SK-N-SH treated with all-trans-retinoic acid at 6 μM for 48 hours (cell line): ENCODE measurements at regions not wholly inside any gene's neighbourhood (a gene's known extent, or its start where the extent isn't known, plus 50 kb on each side); places are given as distances from the start of the nearest gene placed in this dataset.

Source experiments
- ATAC-seq: fragments of 200-7000 bp; cut with Tn5 transposase; 3 replicates; pipeline ENCODE4 v1.9.1; 2020; ENCODE audit warnings: mild to moderate bottlenecking, moderate library complexity
- ARNTL ChIP-seq: fragments of 450-650 bp; formaldehyde crosslinking; IDR thresholded peaks from 2 replicates; pipeline ENCODE4 v1.5.0; 2020; ENCODE audit warnings: low read depth, mild to moderate bottlenecking, moderate library complexity, borderline replicate concordance
- BACH2 ChIP-seq: fragments of 250-450 bp; sonication (Bioruptor Pico); IDR thresholded peaks from 2 replicates; pipeline ENCODE4 v1.9.0; 2021; ENCODE audit warnings: mild to moderate bottlenecking, borderline replicate concordance
- CREB5 ChIP-seq: fragments of 250-450 bp; sonication (Bioruptor Pico); IDR thresholded peaks from 2 replicates; pipeline ENCODE4 v1.5.1; 2020; ENCODE audit warnings: low read depth, mild to moderate bottlenecking, moderate library complexity
- CSDC2 ChIP-seq: fragments of 250-450 bp; sonication (Bioruptor Pico); IDR thresholded peaks from 2 replicates; pipeline ENCODE4 v1.5.0; 2020; ENCODE audit warnings: mild to moderate bottlenecking, moderate library complexity
- CSRNP3 ChIP-seq: fragments of 250-450 bp; sonication (Bioruptor Pico); IDR thresholded peaks from 2 replicates; pipeline ENCODE4 v1.5.1; 2021; ENCODE audit warnings: mild to moderate bottlenecking, moderate library complexity
- ESRRG ChIP-seq: fragments of 250-450 bp; sonication (Bioruptor Pico); IDR thresholded peaks from 2 replicates; pipeline ENCODE4 v1.6.1; 2021; ENCODE audit warnings: mild to moderate bottlenecking
- GLIS3 ChIP-seq: fragments of 250-450 bp; sonication (Bioruptor Pico); IDR thresholded peaks from 2 replicates; pipeline ENCODE4 v1.5.0; 2020; ENCODE audit warnings: mild to moderate bottlenecking, moderate library complexity
- ISL1 ChIP-seq: fragments of 250-450 bp; sonication (Bioruptor Pico); IDR thresholded peaks from 2 replicates; pipeline ENCODE4 v2.1.2; 2022; ENCODE audit warnings: mild to moderate bottlenecking, moderate library complexity
- OSR1 ChIP-seq: fragments of 250-450 bp; sonication (Bioruptor Pico); IDR thresholded peaks from 2 replicates; pipeline ENCODE4 v1.8.0; 2022; ENCODE audit warnings: moderate library complexity, mild to moderate bottlenecking, inconsistent platforms
- PATZ1 ChIP-seq: fragments of 250-450 bp; sonication (Bioruptor Pico); IDR thresholded peaks from 2 replicates; pipeline ENCODE4 v1.8.0; 2020; ENCODE audit warnings: mild to moderate bottlenecking, moderate library complexity, borderline replicate concordance
- POU6F1 ChIP-seq: fragments of 250-450 bp; sonication (Bioruptor Pico); IDR thresholded peaks from 2 replicates; pipeline ENCODE4 v1.8.0; 2021; ENCODE audit warnings: low read depth, mild to moderate bottlenecking, moderate library complexity, borderline replicate concordance
- PPARA ChIP-seq: fragments of 250-450 bp; sonication (Bioruptor Pico); IDR thresholded peaks from 2 replicates; pipeline ENCODE4 v1.5.0; 2020; ENCODE audit warnings: mild to moderate bottlenecking, borderline replicate concordance
- RARB ChIP-seq: fragments of 250-450 bp; sonication (Bioruptor Pico); IDR thresholded peaks from 2 replicates; pipeline ENCODE4 v1.8.0; 2021; ENCODE audit warnings: mild to moderate bottlenecking, moderate library complexity
- SNAI2 ChIP-seq: fragments of 250-450 bp; sonication (Bioruptor Pico); IDR thresholded peaks from 2 replicates; pipeline ENCODE4 v1.5.0; 2020; ENCODE audit warnings: mild to moderate bottlenecking, moderate library complexity
- TCF4 ChIP-seq: fragments of 250-450 bp; sonication (Bioruptor Pico); IDR thresholded peaks from 2 replicates; pipeline ENCODE4 v1.8.0; 2021; ENCODE audit warnings: mild to moderate bottlenecking, moderate library complexity, borderline replicate concordance
- ZFP3 ChIP-seq: fragments of 250-450 bp; sonication (Bioruptor Pico); IDR thresholded peaks from 2 replicates; pipeline ENCODE4 v1.5.0; 2020; ENCODE audit warnings: mild to moderate bottlenecking, moderate library complexity
- ZFP30 ChIP-seq: fragments of 450-650 bp; formaldehyde crosslinking; IDR thresholded peaks from 2 replicates; pipeline ENCODE4 v1.5.0; 2022; ENCODE audit warnings: mild to moderate bottlenecking, moderate library complexity
- ZNF565 ChIP-seq: fragments of 450-650 bp; formaldehyde crosslinking; conservative IDR thresholded peaks from 2 replicates; pipeline ENCODE4 v1.5.0; 2020; ENCODE audit warnings: low read depth, mild to moderate bottlenecking, moderate library complexity
- ZNF8 ChIP-seq: fragments of 450-650 bp; formaldehyde crosslinking; IDR thresholded peaks from 2 replicates; pipeline ENCODE4 v1.5.0; 2020; ENCODE audit warnings: mild to moderate bottlenecking, moderate library complexity
- TF ChIP-seq, protein P1 (sequence below): fragments of 250-450 bp; sonication (Bioruptor Pico); IDR thresholded peaks from 2 replicates; pipeline ENCODE4 v1.5.0; 2020; ENCODE audit warnings: mild to moderate bottlenecking, moderate library complexity

DNA sequence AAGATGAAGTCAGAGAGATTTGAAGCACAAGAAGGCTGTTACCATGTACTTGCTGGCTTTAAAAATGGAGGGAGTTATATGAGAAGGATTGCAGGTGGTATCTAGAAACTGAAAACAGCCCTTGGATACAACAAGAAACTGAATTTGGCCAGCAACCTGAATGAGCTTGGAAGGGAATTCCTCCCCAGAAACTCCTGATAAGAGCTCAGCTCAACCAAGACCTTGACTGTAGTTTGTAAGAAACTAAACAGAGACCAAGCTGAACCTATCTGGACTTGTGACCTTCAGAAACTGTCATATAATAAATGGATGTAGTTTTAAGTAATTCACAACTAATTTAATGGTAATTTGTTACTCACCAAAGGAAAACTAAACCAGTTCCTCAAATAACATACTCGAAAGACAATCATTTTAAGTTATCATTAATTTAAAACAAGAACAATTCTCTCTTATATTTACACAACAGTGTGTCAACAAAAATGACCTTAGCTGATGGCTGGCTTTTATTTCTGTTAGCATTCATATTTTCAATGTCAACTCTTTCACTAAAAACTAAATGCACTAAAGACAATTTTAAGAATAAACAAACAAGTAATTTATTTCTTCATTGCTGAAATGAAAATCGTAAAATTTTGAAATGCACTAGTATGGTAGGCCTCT, 1218.4 kb upstream of the TMPRSS15 start:
- no peak for ATAC-seq
- TF ChIP-seq SNAI2 (CRISPR knock-in tag) (no peak), CREB5 (no peak), ZNF565 (CRISPR knock-in tag) (no peak), ISL1 (CRISPR knock-in tag) (no peak), OSR1 (no peak), TCF4 (CRISPR knock-in tag) (no peak), ESRRG (CRISPR knock-in tag) (no peak), GLIS3 (no peak), PPARA (no peak), ZFP30 (CRISPR knock-in tag) (no peak), ZFP3 (CRISPR knock-in tag) (no peak), CSDC2 (no peak), BACH2 (CRISPR knock-in tag) (no peak), RARB (CRISPR knock-in tag) (no peak), ZNF8 (CRISPR knock-in tag) (no peak), ARNTL (CRISPR knock-in tag) (no peak), CSRNP3 (CRISPR knock-in tag) (no peak), POU6F1 (CRISPR knock-in tag) (no peak)
- TF ChIP-seq, protein P1, sequence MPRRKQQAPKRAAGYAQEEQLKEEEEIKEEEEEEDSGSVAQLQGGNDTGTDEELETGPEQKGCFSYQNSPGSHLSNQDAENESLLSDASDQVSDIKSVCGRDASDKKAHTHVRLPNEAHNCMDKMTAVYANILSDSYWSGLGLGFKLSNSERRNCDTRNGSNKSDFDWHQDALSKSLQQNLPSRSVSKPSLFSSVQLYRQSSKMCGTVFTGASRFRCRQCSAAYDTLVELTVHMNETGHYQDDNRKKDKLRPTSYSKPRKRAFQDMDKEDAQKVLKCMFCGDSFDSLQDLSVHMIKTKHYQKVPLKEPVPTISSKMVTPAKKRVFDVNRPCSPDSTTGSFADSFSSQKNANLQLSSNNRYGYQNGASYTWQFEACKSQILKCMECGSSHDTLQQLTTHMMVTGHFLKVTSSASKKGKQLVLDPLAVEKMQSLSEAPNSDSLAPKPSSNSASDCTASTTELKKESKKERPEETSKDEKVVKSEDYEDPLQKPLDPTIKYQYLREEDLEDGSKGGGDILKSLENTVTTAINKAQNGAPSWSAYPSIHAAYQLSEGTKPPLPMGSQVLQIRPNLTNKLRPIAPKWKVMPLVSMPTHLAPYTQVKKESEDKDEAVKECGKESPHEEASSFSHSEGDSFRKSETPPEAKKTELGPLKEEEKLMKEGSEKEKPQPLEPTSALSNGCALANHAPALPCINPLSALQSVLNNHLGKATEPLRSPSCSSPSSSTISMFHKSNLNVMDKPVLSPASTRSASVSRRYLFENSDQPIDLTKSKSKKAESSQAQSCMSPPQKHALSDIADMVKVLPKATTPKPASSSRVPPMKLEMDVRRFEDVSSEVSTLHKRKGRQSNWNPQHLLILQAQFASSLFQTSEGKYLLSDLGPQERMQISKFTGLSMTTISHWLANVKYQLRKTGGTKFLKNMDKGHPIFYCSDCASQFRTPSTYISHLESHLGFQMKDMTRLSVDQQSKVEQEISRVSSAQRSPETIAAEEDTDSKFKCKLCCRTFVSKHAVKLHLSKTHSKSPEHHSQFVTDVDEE (CRISPR knock-in tag) = no peak

- TF ChIP-seq ZNF8 (CRISPR knock-in tag) (no peak), OSR1 (no peak), ZNF565 (CRISPR knock-in tag) (no peak), SNAI2 (CRISPR knock-in tag) (no peak), ESRRG (CRISPR knock-in tag) (no peak), CSDC2 (no peak)
- ATAC-seq = no peak
Observed at GRCh38 chr21:19640964-19641363, 1237.4 kb upstream of the TMPRSS15 start.

DNA sequence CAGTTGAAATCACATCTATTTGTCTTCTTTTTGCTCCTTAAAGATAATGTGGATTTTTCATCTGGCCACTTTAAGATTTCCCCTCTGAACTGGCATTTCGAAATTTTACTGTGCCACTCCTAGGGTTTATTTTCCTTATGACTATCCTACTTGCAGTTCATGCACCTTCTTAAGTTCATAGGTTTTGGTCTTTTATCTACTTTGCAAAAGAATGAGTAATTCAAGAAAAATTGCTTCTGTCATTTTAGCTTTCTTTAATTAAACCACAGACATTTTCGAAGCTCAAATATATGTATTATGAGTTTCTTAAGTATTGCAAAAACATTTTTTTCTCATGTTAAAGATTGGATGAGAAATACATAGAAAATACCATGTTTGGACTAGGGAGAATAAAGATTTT, 1244.8 kb upstream of the TMPRSS15 start:
- ATAC-seq = no peak
- no peak for TF ChIP-seq CREB5
- TF ChIP-seq PATZ1 (CRISPR knock-in tag) = no peak
- TF ChIP-seq, protein P1 (CRISPR knock-in tag) = no peak
- no peak for TF ChIP-seq OSR1
- TF ChIP-seq CSRNP3 (CRISPR knock-in tag) = no peak
- TF ChIP-seq POU6F1 (CRISPR knock-in tag) = no peak
- no peak for TF ChIP-seq ZFP3 (CRISPR knock-in tag)
- no peak for TF ChIP-seq TCF4 (CRISPR knock-in tag)
